IMR-90 (cell line): ENCODE measurements at regions not wholly inside any gene's neighbourhood (a gene's known extent, or its start where the extent isn't known, plus 50 kb on each side); places are given as distances from the start of the nearest gene placed in this dataset.

ENCODE experiments used
- ATAC-seq: fragments of 200-7000 bp; cut with Tn5 transposase; 2 replicates; pipeline ENCODE4 v1.9.1; 2020; ENCODE audit warnings: low read depth, mild to moderate bottlenecking, moderate library complexity
- BruUV-seq: library from RNA; stranded (reverse); fragments of 400-500 nt; replicated peaks from 2 replicates; lab custom pipeline; 2021; lab: Mats Ljungman, UMichigan
- CTCF ChIA-PET: fragments of 300-600 bp; formaldehyde crosslinking; extraction: SDS; loops from one replicate; lab custom pipeline; 2021; ENCODE audit warnings: antibody characterized with exemption; lab: Yijun Ruan, JAX
- POLR2A ChIA-PET: fragments of 300-600 bp; sonication (Branson Sonifier 250); formaldehyde crosslinking; loops from one replicate; lab custom pipeline; 2022; ENCODE audit warnings: antibody characterized with exemption; ENCODE audit not compliant: unreplicated experiment; lab: Charles Lee
- DNase-seq: peaks from one replicate; pipeline ENCODE4 v3.0.0; 2013
- H2AFZ ChIP-seq: replicated peaks from 2 replicates; pipeline ENCODE3; 2013; ENCODE audit warnings: low read length, mild to moderate bottlenecking; ENCODE audit not compliant: poor library complexity
- H2AK5ac ChIP-seq: 2 replicates; pipeline ENCODE4 v1.6.1; 2013; ENCODE audit warnings: low read depth, low read length, inconsistent platforms
- H2AK9ac ChIP-seq: replicated peaks from 2 replicates; pipeline ENCODE3; 2013; ENCODE audit warnings: mild to moderate bottlenecking, low read depth, low read length, moderate library complexity; ENCODE audit not compliant: poor library complexity
- H2BK120ac ChIP-seq: 2 replicates; pipeline ENCODE4 v1.6.1; 2013; ENCODE audit warnings: low read depth, low read length, inconsistent platforms
- H2BK15ac ChIP-seq: 3 replicates; pipeline ENCODE4 v1.6.1; 2013; ENCODE audit warnings: low read depth, low read length, inconsistent platforms
- H2BK20ac ChIP-seq: 2 replicates; pipeline ENCODE4 v1.6.1; 2013; ENCODE audit warnings: low read depth, mild to moderate bottlenecking, inconsistent platforms, low read length, moderate library complexity
- H2BK5ac ChIP-seq: 2 replicates; pipeline ENCODE4 v1.6.1; 2013; ENCODE audit warnings: mild to moderate bottlenecking, low read depth, low read length, inconsistent platforms; ENCODE audit not compliant: poor library complexity, severe bottlenecking
- H3K14ac ChIP-seq: replicated peaks from 2 replicates; pipeline ENCODE4 v1.6.1; 2013; ENCODE audit warnings: low read depth, low read length, inconsistent platforms
- H3K18ac ChIP-seq: 2 replicates; pipeline ENCODE4 v1.6.1; 2013; ENCODE audit warnings: low read depth, low read length, control low read depth
- H3K23ac ChIP-seq: 2 replicates; pipeline ENCODE4 v1.6.1; 2013; ENCODE audit warnings: low read depth, low read length, inconsistent platforms
- H3K27ac ChIP-seq: 2 replicates; pipeline ENCODE4 v1.5.1; 2013; ENCODE audit warnings: mild to moderate bottlenecking, control low read depth, low read length; ENCODE audit not compliant: insufficient read depth
- H3K27me3 ChIP-seq: 2 replicates; pipeline ENCODE4 v1.6.1; 2013; ENCODE audit warnings: low read length; ENCODE audit not compliant: control insufficient read depth, insufficient read depth
- H3K36me3 ChIP-seq: 2 replicates; pipeline ENCODE4 v1.6.1; 2013; ENCODE audit warnings: low read length, mixed read lengths; ENCODE audit not compliant: control insufficient read depth, insufficient read depth
- H3K4ac ChIP-seq: 2 replicates; pipeline ENCODE4 v1.6.1; 2013; ENCODE audit warnings: low read depth, low read length, inconsistent platforms
- H3K4me1 ChIP-seq: 2 replicates; pipeline ENCODE4 v1.6.1; 2013; ENCODE audit warnings: low read length, mixed read lengths; ENCODE audit not compliant: control insufficient read depth, insufficient read depth
- H3K4me2 ChIP-seq: 2 replicates; pipeline ENCODE4 v1.6.1; 2013; ENCODE audit warnings: low read depth, mild to moderate bottlenecking, control low read depth, low read length, moderate library complexity
- H3K4me3 ChIP-seq: 2 replicates; pipeline ENCODE4 v1.5.1; 2013; ENCODE audit warnings: low read depth, mild to moderate bottlenecking, control low read depth, low read length, moderate library complexity; ENCODE audit not compliant: insufficient read depth
- H3K56ac ChIP-seq: 2 replicates; pipeline ENCODE4 v1.6.1; 2013; ENCODE audit warnings: low read length, inconsistent platforms; ENCODE audit not compliant: insufficient read depth; ENCODE audit errors: extremely low read depth
- H3K79me1 ChIP-seq, 2 experiments: 2 replicates each; pipeline ENCODE4 v1.6.1; 2013; ENCODE audit warnings: low read length in 2 of 2, inconsistent platforms in 1 of 2, low read depth in 1 of 2
- H3K9ac ChIP-seq: 2 replicates; pipeline ENCODE4 v1.6.1; 2013; ENCODE audit warnings: low read depth, low read length, control low read depth
- H3K9me1 ChIP-seq: 2 replicates; pipeline ENCODE4 v1.6.1; 2013; ENCODE audit warnings: low read length, inconsistent platforms; ENCODE audit not compliant: insufficient read depth
- H3K9me3 ChIP-seq: 2 replicates; pipeline ENCODE4 v1.6.1; 2013; ENCODE audit warnings: low read length; ENCODE audit not compliant: control insufficient read depth, insufficient read depth
- H4K20me1 ChIP-seq: 2 replicates; pipeline ENCODE4 v1.6.1; 2013; ENCODE audit warnings: low read length, inconsistent platforms; ENCODE audit not compliant: insufficient read depth
- H4K5ac ChIP-seq: 2 replicates; pipeline ENCODE4 v1.6.1; 2013; ENCODE audit warnings: mild to moderate bottlenecking, low read depth, low read length, control low read depth
- H4K8ac ChIP-seq, 2 experiments: 2 replicates each; pipeline ENCODE4 v1.6.1; 2013; ENCODE audit warnings: low read depth in 2 of 2, low read length in 2 of 2, control low read depth in 1 of 2, inconsistent platforms in 1 of 2
- H4K91ac ChIP-seq: 2 replicates; pipeline ENCODE4 v1.6.1; 2013; ENCODE audit warnings: low read depth, low read length, inconsistent platforms; ENCODE audit not compliant: insufficient read depth
- FOS ChIP-seq: fragments of 150-350 bp; IDR thresholded peaks from 2 replicates; pipeline ENCODE4 v1.6.1; 2016; ENCODE audit warnings: low read depth, low read length
- MAFK ChIP-seq: IDR thresholded peaks from 2 replicates; pipeline ENCODE4 v1.6.1; 2012; ENCODE audit warnings: low read depth, low read length, improper control_type of control experiment
- MXI1 ChIP-seq: IDR thresholded peaks from 2 replicates; pipeline ENCODE4 v1.6.1; 2012; ENCODE audit warnings: low read depth, mild to moderate bottlenecking, low read length, moderate library complexity, borderline replicate concordance
- NFE2L2 ChIP-seq: fragments of 150-350 bp; IDR thresholded peaks from 2 replicates; pipeline ENCODE4 v1.6.1; 2016; ENCODE audit warnings: low read depth, mild to moderate bottlenecking, low read length
- POLR2A ChIP-seq: IDR thresholded peaks from 2 replicates; pipeline ENCODE4 v1.6.1; 2012; ENCODE audit warnings: mild to moderate bottlenecking, low read depth, low read length
- RAD21 ChIP-seq: IDR thresholded peaks from 2 replicates; pipeline ENCODE4 v1.6.1; 2012; ENCODE audit warnings: low read length, improper control_type of control experiment
- RCOR1 ChIP-seq: IDR thresholded peaks from 2 replicates; pipeline ENCODE4 v1.6.1; 2012; ENCODE audit warnings: mild to moderate bottlenecking, low read length, improper control_type of control experiment; ENCODE audit not compliant: insufficient replicate concordance
- SMC3 ChIP-seq: fragments of 150-350 bp; IDR thresholded peaks from 2 replicates; pipeline ENCODE4 v1.6.1; 2016; ENCODE audit warnings: low read depth, mild to moderate bottlenecking, antibody characterized with exemption, low read length, moderate library complexity
- WGBS, 2 experiments: methylation state at CpG; one replicate each; pipeline versions ENCODE4 v1.1.5 to v1.1.7; 2013; ENCODE audit warnings: missing lambda C conversion rate in 2 of 2; ENCODE audit not compliant: insufficient read length in 1 of 2; ENCODE audit errors: extremely low coverage in 2 of 2; 5-methylcytosine and 5-hydroxymethylcytosine counted together
- dilution Hi-C: fragments of 300-500 bp; cut with HindIII; formaldehyde crosslinking; loops from one replicate; pipeline ENCODE4 v1.14.3; 2018; ENCODE audit warnings: low sequenced_read_pairs; ENCODE audit not compliant: unreplicated experiment
- in situ Hi-C: fragments of 300-500 bp; cut with MboI; formaldehyde crosslinking; loops from 3 replicates; pipeline ENCODE4 v1.14.3; 2019; ENCODE audit warnings: low sequenced_read_pairs, inconsistent platforms, mixed read lengths
- intact Hi-C: fragments of 100-400 bp; cut with micrococcal nuclease; formaldehyde crosslinking; loops from 2 replicates; pipeline ENCODE4 v1.10.0; 2022
- TF ChIP-seq, protein P1 (sequence below): fragments of 150-350 bp; IDR thresholded peaks from 2 replicates; pipeline ENCODE4 v1.6.1; 2017; ENCODE audit warnings: mild to moderate bottlenecking, antibody characterized with exemption, low read length, low read depth
- TF ChIP-seq, protein P2 (sequence below): fragments of 150-350 bp; IDR thresholded peaks from 2 replicates; pipeline ENCODE4 v1.6.1; 2016; ENCODE audit warnings: low read depth, mild to moderate bottlenecking, low read length, moderate library complexity, borderline replicate concordance

DNA sequence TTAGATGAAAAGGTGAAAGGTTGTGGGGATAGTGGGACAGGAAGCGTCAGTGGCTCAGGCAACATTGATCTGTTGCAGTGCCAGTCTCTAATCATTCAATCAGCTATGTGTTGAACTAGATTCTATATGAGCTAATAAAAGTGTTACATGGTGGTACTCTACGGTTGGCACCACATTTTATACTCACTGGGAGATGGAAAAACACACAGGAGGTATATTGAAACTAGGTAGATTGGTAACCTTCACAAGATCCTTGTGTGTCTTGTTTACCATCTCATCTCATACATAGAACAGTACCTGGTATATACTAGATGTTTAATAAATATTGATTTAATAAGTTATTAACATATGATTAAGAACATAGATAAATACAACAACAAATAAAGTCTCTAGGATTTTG lies 152.7 kb downstream of the NAA11 start:
- in situ Hi-C loops (no loop called here), intact Hi-C loops (no loop called here), dilution Hi-C loops (no loop called here)
- ATAC-seq = no peak
- Histone ChIP-seq H2BK120ac (no peak overlapping the region), H3K23ac (no peak overlapping the region), H4K8ac (no peak overlapping the region), H2BK15ac (no peak overlapping the region), H3K79me1 (no peaks in the 10 kb centered on the region), H3K4me2 (no peak overlapping the region), H4K20me1 (no peaks in the 10 kb centered on the region), H3K4me3 (no peak overlapping the region), H4K5ac (no peak overlapping the region), H2AFZ (no peak overlapping the region), H3K9ac (no peak overlapping the region), H2AK5ac (no peak overlapping the region), H3K4me1 (no peaks in the 10 kb centered on the region), H3K9me1 (no peaks in the 10 kb centered on the region), H3K4ac (no peak overlapping the region), H2BK20ac (no peak overlapping the region), H3K36me3 (no peaks in the 10 kb centered on the region), H3K18ac (no peak overlapping the region), H3K14ac (no peak overlapping the region), H2AK9ac (no peak overlapping the region), H3K9me3 (no peaks in the 10 kb centered on the region), H3K27ac (no peak overlapping the region), H3K56ac (no peak overlapping the region), H4K91ac (no peak overlapping the region), H2BK5ac (no peak overlapping the region), H3K27me3 (no peaks in the 10 kb centered on the region)
- CTCF ChIA-PET = no interaction called here
- POLR2A ChIA-PET = no interaction called here
- TF ChIP-seq, protein P1, sequence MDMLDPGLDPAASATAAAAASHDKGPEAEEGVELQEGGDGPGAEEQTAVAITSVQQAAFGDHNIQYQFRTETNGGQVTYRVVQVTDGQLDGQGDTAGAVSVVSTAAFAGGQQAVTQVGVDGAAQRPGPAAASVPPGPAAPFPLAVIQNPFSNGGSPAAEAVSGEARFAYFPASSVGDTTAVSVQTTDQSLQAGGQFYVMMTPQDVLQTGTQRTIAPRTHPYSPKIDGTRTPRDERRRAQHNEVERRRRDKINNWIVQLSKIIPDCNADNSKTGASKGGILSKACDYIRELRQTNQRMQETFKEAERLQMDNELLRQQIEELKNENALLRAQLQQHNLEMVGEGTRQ = no peak
- TF ChIP-seq MAFK (no peak), FOS (no peak), NFE2L2 (no peak), RCOR1 (no peak), POLR2A (no peak), RAD21 (no peak), MXI1 (no peak), SMC3 (no peak)
- TF ChIP-seq, protein P2, sequence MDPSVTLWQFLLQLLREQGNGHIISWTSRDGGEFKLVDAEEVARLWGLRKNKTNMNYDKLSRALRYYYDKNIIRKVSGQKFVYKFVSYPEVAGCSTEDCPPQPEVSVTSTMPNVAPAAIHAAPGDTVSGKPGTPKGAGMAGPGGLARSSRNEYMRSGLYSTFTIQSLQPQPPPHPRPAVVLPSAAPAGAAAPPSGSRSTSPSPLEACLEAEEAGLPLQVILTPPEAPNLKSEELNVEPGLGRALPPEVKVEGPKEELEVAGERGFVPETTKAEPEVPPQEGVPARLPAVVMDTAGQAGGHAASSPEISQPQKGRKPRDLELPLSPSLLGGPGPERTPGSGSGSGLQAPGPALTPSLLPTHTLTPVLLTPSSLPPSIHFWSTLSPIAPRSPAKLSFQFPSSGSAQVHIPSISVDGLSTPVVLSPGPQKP = no peak
- no CpG with 5 or more reads among the region's 2 CpGs for WGBS, 2 experiments
- no peak for DNase-seq
- no TSS peak for BruUV-seq
